GM19452 (cell line): ENCODE measurements at regions not wholly inside any gene's neighbourhood (a gene's known extent, or its start where the extent isn't known, plus 50 kb on each side); places are given as distances from the start of the nearest gene placed in this dataset.
"Not testable (repeated sequence)": the region's sequence is repeated elsewhere in the genome, so short reads cannot be mapped to it uniquely, and the experiment has no call there.

Experiments used
- ATAC-seq: cut with Tn5 transposase; IDR thresholded peaks from one replicate; pipeline ENCODE4 v1.9.1; 2021; ENCODE audit not compliant: unreplicated experiment

DNA sequence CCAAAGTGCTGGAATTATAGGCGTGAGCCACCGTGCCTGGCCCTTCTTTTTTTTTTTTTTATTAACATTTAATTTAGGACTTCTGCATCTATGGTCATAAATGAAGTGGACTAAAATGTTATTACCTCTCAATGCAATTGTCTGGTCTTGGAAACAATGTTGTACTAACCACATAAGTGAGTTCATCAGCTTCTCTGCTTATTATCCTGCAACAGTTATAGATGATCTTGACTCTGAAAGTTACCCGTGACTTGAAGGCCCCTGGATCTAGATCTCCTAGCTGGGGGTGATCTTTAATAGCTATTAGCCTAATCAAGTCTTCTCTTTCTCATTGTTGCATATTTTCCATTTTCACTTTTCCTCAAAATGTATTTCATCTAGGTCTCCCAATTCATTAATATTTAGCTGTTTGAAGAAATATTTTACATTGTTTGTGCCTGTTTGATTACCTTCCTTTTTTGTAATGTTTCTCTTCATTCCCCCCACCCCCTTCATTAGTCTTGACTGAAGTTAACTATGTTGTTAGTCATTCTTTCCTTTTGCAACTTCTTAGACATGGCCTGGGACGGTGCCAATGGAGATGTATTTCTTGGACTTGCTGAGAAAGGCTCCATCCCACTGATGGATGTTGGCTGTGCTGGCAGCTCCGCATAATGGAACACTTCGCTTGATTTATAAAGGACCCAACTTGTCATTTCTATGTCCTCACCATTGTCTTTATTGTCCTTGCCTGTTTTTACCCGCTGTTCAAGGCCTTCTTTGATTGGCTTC is 141.6 kb upstream of the RIOK3 start:
- no peak for ATAC-seq

DNA sequence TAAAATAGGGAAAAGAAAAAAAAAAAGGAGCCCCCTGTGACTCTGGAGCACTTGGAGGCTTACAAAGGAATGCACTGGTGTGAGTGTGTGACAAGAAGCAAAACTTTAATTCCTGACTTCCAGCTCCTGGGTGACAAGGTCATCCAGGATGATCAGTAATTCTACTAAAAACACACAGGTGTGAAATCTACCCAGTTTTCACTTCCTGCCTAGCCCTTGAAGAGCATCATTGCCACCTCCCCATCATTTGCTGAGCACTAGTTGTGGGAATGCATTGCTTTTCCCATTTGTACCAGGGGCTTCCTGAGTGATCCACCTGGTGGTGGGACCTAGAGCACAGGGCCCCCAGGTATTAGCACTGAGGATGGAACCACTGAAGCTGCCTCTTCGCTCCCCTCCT is 139.7 kb upstream of the RIOK3 start:
- no peak for ATAC-seq

DNA sequence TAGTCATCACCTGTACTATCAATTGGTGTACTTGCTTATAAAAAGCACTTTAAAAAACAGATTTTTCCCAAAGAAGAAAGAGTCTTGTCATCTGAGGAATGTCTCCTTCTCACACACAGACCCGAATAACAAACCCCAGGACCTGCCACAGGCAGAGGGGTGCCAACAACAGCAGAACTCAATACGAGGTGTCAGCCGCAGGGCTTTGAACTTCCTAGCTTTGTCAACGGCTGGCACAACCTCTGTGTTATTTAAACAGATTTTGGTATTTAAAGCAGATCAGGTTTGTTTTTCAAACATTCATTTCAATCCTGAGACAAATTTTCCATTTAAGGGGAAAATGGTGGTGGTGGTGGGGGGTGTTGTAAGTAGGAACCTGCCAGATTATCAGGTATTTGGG is 138.4 kb upstream of the RIOK3 start:
- ATAC-seq, result no peak

DNA sequence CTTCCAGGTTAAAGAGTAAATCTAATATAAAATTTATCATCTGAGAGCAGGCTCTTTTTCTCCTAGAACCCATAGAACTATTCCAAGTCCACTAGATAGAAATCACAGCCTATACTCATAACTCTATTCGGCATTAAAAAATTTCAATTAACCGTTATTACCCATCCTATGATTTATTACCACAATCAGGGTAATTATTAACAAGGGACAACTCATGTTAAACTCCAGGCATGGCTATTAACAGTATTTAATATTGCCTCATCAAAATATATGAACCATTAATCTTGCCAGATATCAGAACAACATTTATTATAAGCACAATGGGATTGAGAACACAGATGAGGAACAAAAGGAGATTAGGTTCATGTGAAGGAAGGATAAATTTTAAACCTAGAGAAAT is 136.8 kb upstream of the RIOK3 start:
- no peak for ATAC-seq

DNA sequence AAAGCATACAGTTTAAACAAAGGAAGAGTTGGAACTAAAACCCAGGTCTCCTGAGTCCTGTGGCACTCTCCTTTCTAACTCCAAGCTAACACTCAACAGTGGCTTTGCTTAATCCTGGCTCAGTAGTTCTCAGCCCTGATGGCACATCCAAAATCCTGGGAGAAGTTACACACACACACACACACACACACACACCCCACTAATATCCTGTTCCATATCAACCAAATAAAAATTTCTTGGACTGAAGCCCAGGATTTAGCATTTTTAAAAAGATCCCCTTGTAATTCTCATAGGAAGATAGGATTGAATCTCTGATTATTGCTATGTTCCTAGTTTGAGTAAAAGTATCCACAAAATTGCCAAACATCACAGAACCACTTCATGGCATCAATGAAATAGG is 136.1 kb upstream of the RIOK3 start:
- no peak for ATAC-seq

DNA sequence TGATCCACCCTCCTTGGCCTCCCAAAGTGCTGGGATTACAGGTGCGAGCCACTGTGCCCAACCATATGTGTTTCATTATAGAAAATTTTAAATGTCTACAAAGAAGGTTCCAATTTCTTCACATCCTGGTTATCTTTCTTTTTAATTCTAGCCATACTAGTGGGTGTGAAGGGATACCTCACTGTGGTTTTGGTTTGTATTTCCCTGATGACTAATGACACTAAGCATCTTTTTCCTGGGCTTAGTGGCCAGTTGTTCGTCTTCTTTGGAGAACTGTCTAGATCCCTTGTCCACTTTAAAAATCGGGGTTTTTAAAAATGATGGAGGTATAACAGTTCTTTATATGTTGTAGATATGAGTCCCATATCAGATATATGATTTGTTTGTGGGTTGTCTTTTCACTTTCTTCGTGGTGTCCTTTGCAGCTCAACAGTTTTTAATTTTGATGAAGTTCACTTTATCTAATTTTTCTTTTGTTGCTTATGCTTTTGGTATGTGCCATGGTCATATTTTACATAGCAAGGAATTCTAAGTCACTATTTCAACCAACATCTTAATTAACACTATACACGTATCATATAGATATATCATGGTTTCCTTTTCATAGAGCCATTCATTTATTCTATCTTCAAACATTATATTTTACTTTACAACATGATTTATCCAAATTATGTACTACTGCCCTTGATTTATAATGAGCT is 135.0 kb upstream of the RIOK3 start:
- ATAC-seq, result no peak

DNA sequence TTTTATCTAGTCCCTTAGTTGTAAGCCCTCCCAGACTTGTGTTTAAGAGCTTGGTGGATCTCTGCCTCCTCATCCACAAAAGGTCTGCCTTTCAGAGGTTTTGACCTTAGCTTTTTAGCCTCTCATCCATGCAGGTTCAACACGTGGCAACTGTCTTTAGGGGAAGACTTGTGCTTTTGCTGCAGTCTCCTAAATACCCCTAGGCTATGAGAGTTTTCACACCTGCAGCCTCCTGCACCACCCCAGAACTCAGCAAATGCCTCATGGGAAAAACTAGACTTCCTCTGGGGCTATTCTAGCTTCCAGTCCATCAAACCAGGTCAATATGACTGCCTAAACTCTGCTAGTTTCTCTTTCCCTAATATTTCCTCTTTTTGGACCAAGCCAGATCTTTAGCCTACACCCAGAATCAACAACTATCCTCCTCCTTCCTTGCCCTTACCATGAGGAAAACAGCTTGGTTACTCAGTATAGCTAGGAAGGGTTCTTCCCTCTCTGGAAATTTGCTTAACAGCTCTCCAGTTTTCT is 132.3 kb upstream of the RIOK3 start:
- no peak for ATAC-seq

DNA sequence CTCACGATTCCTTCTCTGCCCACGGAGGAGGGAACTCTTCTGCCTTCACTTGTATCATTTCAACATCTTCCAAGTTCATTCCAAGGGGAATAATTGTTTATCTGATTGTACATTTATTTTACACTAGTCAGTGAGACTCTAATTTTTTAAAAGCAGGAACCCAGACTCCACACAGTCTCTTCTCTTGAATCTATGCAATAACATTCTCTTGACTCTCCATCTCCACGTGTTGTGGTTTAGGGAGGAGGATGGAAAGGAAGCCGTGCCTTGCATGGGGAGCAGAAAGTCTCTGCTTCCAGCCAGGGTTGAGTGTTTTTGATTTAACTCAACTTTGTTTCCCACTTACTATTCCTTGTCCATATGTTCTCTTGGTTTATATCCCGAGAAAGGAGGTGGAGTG is 131.1 kb upstream of the RIOK3 start:
- no peak for ATAC-seq

DNA sequence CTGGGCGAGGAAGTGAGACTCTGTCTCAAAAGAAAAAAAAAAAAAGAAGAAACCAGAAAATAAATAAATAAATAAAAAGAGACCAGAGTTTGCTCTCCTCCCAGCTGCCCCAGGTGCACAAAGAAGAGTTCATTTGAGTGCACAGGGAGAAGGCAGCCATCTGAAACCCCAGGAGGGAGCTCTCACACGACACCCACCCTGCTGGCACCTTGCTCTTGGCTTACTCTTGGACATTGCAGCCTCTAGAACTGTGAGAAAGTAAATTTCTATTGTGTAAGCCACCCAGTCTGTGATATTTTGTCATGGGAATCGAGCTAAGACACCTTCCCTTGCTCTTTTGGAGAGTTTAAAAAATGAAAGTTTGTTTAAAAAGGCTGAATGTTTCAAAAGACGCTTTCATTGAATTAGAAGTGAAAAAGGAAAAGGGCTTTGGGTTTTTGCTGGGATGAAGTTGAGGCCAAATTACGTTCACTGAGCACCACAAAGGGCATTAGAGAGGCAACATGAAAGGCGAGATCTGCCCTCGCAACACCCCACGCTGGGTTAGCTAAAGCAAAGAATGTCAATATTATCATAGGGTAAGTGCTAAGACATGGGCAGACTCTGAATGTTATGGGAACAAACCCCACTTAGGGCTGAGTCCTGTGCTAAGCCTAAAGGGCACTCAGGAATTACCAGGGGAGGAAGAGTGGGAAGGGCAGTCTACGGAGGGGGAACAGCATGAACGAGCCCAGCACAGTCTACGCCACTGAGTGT is 128.9 kb upstream of the RIOK3 start:
- no peak for ATAC-seq

DNA sequence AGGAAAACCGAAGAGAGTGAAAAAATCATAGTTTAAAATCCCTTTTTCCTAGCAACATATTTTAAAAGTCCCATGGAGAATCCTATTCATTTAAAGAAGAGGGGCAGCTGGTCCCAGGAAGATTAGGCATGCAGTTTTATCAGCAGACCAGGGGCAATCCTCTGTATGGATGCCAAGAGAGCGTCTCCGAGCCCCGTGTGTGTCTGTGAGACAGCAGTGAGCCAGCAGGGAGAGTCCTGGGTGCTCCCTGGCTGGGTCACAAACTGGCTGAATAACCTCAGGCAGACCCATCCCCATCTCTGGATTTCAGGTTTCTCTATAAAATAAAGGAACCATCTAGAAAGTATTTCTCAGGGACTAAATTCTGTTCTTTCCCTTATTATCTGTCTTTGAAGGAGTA is 128.2 kb upstream of the RIOK3 start:
- ATAC-seq, result no peak

DNA sequence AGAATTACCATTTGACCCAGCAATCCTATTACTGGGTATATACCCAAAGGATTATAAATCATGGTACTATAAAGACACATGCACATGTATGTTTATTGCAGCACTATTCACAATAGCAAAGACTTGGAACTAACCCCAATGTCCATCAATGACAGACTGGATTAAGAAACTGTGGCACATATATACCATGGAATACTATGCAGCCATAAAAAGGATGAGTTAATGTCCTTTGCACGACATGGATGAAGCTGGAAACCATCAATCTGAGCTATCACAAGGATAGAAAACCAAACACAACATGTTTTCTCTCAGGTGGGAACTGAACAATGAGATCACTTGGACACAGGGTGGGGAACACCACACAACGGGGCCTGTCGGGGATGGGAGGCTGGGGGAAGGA is 123.4 kb upstream of the RIOK3 start:
- ATAC-seq, result not testable (repeated sequence)

DNA sequence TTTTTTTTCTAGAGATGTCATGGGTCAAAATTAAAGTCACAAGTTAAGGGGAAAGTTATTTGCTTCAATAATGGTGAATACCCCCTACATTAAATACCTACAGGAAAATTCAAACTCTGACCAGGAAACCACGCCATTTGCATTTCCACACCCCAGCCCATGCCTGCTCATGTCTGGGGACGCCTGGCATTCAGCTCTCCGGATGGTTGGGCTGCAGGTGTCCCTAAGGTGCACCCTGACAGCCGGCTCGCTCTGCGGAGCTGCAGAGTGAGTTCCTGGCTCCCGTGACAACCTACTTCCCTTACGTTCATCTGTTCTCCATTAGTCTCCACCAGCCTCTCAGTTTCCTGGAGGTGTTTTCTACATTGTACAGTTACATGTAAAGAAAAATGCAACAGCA is 122.7 kb upstream of the RIOK3 start:
- ATAC-seq, result peak; percentile 90

DNA sequence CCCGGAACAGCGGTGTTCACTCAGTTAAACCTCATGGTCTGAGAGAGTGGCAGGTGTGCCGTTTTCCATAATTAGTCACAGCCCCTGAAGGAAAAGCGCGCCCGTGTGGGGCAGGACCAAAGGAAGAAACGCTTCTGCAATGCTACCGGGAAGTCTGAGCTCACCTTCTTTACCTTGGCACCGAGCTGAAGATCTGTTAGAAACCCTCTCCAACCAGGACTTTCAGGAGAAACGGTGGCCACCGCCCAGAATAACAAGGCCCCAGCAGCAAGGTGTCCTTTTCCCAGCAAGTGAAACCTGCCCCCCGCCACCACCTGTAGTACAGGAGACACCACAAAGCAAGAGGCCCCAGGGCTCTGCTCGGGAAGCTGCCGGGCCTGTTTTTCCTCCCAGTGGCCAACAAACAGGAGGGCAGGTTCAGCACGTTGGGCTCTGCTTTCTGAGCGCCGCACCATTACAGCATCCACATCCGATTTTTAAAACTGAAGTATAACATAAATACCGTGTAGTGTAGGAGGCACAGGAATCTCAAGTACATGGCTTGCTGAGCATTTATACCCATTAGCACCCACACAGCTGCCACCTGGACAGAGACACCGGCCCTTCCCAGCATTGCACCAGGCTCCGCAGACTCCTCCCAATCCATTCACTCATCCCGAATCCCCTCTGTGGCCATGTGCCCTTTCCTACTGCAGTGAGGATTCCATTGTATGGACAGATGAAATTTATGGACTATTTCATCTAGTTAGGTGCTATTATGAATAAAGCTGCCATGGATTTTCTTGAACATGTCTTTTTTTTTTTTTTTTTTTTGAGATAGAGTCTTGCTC is 121.8 kb upstream of the RIOK3 start:
- ATAC-seq, result no peak

DNA sequence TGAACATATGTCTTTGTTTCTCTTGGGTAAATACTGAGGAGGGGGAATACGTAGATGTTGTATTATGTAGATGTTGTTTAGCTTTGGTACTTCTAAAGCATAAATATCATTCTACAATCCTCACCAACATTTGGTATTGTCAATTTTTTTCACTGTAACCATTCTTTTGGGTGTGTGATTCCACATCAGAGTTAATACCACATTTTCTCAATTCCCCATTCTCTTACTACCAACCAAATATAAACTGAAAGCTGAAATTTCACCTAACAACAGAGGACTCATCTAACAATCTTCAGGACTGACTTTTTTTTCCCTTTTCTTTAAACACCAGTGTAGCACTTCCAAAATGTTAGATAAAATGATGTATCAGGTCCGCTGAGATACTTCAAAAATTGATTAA is 120.7 kb upstream of the RIOK3 start:
- ATAC-seq, result no peak

DNA sequence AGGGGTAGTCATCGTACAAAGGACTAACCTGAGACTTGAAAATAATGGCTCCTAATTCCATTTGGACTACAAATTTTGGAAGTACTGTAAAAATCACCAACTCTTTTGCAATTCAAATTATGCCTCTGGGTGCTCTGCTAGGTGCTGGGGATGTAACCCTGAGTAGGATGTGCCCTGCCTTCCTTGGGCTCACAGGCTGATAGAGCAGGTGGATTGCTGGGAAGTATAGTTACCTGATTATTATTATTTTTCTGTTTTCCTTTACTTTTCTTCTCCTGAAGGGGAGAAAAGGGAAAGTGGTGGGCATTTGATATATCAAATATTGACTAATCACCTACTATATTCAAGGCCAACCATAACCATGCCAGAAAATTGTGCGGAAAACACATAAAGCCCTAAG is 119.3 kb upstream of the RIOK3 start:
- ATAC-seq, result no peak

DNA sequence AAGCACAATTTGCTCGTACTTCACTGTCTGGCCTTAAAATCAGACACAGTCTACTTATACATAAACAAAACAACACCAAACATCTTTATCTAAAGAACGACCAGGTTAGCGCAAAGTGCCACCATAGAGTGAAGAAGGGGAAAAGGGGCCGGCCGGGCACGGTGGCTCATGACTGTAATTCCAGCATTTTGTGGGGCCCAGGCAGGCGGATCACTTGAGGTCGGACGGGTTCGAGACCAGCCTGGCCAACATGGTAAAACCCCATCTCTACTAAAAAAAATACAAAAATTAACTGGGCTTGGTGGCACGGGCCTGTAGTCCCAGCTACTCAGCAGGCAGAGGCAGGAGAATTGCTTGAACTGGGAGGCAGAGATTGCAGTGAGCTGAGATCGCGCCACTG is 118.5 kb upstream of the RIOK3 start:
- no peak for ATAC-seq

DNA sequence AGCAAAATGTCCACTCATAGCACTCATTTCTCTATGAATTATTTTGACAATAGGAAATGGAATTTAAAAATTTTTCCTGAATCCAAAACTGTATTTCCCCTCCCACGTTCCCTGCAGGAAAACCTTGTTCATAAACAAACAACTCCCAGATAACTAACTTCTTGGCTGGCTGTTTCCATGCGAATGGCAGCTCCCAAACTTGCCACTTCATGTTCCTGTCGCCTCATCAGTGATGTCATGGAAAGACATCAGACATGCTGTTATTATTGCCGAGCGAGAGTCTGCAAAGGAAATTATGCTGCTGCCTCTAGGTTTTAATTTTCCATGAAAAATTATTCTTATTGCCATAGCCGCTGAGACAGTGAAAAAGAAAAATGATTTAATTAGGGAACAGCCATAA is 117.0 kb upstream of the RIOK3 start:
- ATAC-seq, result no peak

DNA sequence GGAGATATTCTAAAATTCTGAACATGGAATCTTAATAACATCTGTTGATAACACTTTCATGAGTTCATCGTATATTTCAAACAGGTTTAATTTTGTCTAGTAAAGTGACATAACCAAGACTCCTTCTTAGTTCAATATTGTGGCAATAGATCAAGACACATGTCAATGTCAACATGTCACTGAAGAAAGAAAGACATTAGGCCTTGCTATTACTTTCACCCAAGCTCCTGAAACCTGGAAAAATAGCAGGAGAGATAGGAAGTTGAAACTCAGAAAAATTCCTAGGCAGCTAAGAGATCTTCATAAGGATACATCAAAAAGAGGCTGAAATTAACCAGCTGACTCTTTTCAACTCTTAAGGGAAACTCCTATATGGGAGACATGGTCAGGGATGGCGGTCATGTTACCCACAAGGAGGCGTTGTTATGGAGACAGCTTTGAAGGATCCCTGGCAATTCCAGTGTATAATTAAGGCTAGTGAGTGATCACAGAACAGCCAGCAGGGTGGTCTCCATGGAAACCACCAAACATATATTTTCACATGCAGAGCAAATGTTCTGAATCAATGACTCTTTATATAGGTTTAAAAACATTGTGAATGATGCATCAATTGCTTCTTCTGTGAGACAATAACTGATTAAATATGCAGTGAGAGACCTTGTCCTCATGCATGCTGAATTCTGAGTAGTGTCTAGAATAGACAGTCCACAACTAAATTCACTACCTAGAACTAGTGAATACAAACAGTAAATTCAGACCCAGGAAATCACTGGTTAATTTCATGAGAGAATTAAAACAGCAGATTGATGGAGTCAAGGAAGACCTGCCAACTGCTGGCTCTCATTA is 115.3 kb upstream of the RIOK3 start:
- ATAC-seq, result no peak

DNA sequence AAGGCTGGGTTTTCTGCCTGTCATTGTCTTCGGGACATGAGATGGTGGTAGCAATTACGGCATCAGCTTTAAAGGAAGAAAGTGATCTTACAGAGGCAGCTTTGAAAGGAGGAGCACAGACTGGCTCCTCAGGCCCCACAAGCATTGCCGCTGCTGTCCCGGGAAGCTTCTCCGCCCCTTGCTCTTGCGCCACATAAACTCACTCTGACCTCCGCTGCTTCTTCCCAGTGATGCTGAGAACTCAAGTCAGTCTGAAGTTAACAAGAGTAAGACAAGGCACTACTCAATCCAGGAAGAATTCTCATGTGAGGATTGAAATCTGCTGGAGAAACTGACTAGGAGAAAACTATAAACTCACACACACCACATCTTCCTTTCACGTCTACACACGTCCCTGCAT is 112.4 kb upstream of the RIOK3 start:
- ATAC-seq, result no peak

DNA sequence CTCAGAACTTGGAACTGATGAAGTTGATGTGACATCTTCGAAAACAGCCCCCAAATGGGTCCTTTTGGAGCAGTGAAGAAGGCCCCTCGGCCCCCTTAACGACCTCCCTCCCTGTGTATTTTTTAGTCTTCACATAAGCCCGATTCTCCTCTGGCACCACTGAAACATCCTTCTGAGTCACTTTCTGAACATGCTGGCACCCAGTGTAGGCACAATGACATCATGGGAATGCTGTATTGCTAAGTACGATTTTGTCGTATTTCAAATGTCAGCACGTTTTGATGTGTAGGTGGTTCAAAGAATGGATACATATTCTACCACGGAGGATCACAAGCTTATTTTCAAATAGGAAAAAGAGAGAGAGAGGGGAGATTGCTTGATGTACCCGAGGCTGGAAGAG is 111.7 kb upstream of the RIOK3 start:
- ATAC-seq, result no peak
